ENCODE measurements at regions not wholly inside any gene's neighbourhood (a gene's known extent, or its start where the extent isn't known, plus 50 kb on each side); places are given as distances from the start of the nearest gene placed in this dataset.

- no peak for TF ChIP-seq REST (IDR thresholded peaks at IDR 0.05; ENCODE audit: unreplicated experiment)
Measured at GRCh38 chr5:91541696-91542095, 158.6 kb upstream of the ARRDC3 start (continued).

- ATAC-seq: no peak
- Histone ChIP-seq H4K20me1 (replicated peaks; ENCODE audit: insufficient read depth) (no peaks in the 10 kb centered on the region), H3K36me3 (ENCODE audit: insufficient read depth) (no peaks in the 10 kb centered on the region), H2AFZ (no peak overlapping the region), H3F3A (replicated peaks; ENCODE audit: low read depth) (no peaks in the 10 kb centered on the region), H3K9me2 (ENCODE audit: insufficient read depth) (no peaks in the 10 kb centered on the region), H3K4me1 (ENCODE audit: insufficient read depth) (no peaks in the 10 kb centered on the region; the same call in 1 of the 2 replicates), H3K4me2 (no peak overlapping the region), H3K4me3 (no peak overlapping the region), H3K27me3 (ENCODE audit: insufficient read depth) (no peaks in the 10 kb centered on the region), H3K79me2 (replicated peaks; ENCODE audit: insufficient read depth) (no peaks in the 10 kb centered on the region), H3K27ac (ENCODE audit: low read depth) (no peak overlapping the region)
- Mint-ChIP-seq H3K9me3 (no peaks in the 10 kb centered on the region), H3K36me3 (ENCODE audit: low read depth) (no peaks in the 10 kb centered on the region), H3K4me1 (peaks cover 7% of the 10 kb centered on the region), H3K27ac (no peak overlapping the region), H3K4me3 (no peak overlapping the region), H3K27me3 (ENCODE audit: insufficient read depth, low read depth, poor library complexity) (no peaks in the 10 kb centered on the region)
- DNase-seq (ENCODE audit: low spot score): no peak
- TF ChIP-seq ZNF114 (CRISPR knock-in tag; IDR thresholded peaks at IDR 0.05) (no peak), STAT1 (IDR thresholded peaks at IDR 0.05; ENCODE audit: unreplicated experiment) (no peak), JUNB (IDR thresholded peaks at IDR 0.05; ENCODE audit: unreplicated experiment) (no peak), NANOG (IDR thresholded peaks at IDR 0.05; ENCODE audit: borderline replicate concordance) (no peak), ZNF462 (CRISPR knock-in tag; IDR thresholded peaks at IDR 0.05) (no peak), EZH2 (IDR thresholded peaks at IDR 0.05; ENCODE audit: low read depth, unreplicated experiment) (no peak), CTCF (conservative IDR thresholded peaks at IDR 0.05; ENCODE audit: low read depth in 2 of 2) (no peak), EZH2phosphoT487 (IDR thresholded peaks at IDR 0.05; ENCODE audit: unreplicated experiment) (no peak), ZNF331 (CRISPR knock-in tag; IDR thresholded peaks at IDR 0.05; ENCODE audit: low read depth) (no peak), POLR2AphosphoS5 (IDR thresholded peaks at IDR 0.05; ENCODE audit: low read depth) (no peak), ETS1 (IDR thresholded peaks at IDR 0.05) (no peak), CREB1 (CRISPR knock-in tag; IDR thresholded peaks at IDR 0.05; ENCODE audit: low read depth) (no peak)
Measured at GRCh38 chr5:91538179-91538578, 155.1 kb upstream of the ARRDC3 start.

All from GM23338 (cell line).